SH-SY5Y (cell line): ENCODE measurements at regions not wholly inside any gene's neighbourhood (a gene's known extent, or its start where the extent isn't known, plus 50 kb on each side); places are given as distances from the start of the nearest gene placed in this dataset.

Experiments used
- GATA2 ChIP-seq: IDR thresholded peaks from 2 replicates; pipeline ENCODE4 v1.6.1; 2011; ENCODE audit warnings: mild to moderate bottlenecking, low read depth, low read length
- GATA3 ChIP-seq: IDR thresholded peaks from 2 replicates; pipeline ENCODE4 v1.6.1; 2011; ENCODE audit warnings: low read depth, mild to moderate bottlenecking, low read length, moderate library complexity

GRCh38 chr6:125564941-125565340 is 184.5 kb upstream of the HEY2 start:
- TF ChIP-seq GATA3: no peak
- TF ChIP-seq GATA2: no peak
